H9 (cell line): ENCODE measurements at regions not wholly inside any gene's neighbourhood (a gene's known extent, or its start where the extent isn't known, plus 50 kb on each side); places are given as distances from the start of the nearest gene placed in this dataset.

ENCODE experiments used
- DNase-seq: peaks from one replicate; pipeline ENCODE4 v3.0.0-alpha.2; 2017
- H2AFZ ChIP-seq: one replicate; pipeline ENCODE4 v1.6.1; 2013; ENCODE audit warnings: mild to moderate bottlenecking, low read length, control low read depth, moderate library complexity
- H2AK5ac ChIP-seq: 2 replicates; pipeline ENCODE4 v1.6.1; 2013; ENCODE audit warnings: low read length, control low read depth, mixed read lengths; ENCODE audit not compliant: insufficient read length
- H2BK120ac ChIP-seq: one replicate; pipeline ENCODE4 v1.6.1; 2013; ENCODE audit warnings: low read depth, mild to moderate bottlenecking, low read length, control low read depth, inconsistent platforms; ENCODE audit not compliant: poor library complexity, severe bottlenecking
- H2BK12ac ChIP-seq: 2 replicates; pipeline ENCODE4 v1.6.1; 2013; ENCODE audit warnings: low read length, control low read depth, mixed read lengths, low read depth; ENCODE audit not compliant: insufficient read length
- H2BK15ac ChIP-seq: 2 replicates; pipeline ENCODE4 v1.6.1; 2013; ENCODE audit warnings: low read depth, low read length, control low read depth
- H2BK20ac ChIP-seq: one replicate; pipeline ENCODE4 v1.6.1; 2013; ENCODE audit warnings: low read depth, mild to moderate bottlenecking, low read length, control low read depth, inconsistent platforms; ENCODE audit not compliant: poor library complexity, severe bottlenecking
- H2BK5ac ChIP-seq: 2 replicates; pipeline ENCODE4 v1.6.1; 2013; ENCODE audit warnings: low read length, control low read depth, mixed read lengths; ENCODE audit not compliant: insufficient read length
- H3K14ac ChIP-seq: 2 replicates; pipeline ENCODE4 v1.6.1; 2013; ENCODE audit warnings: low read length, control low read depth; ENCODE audit not compliant: insufficient read depth
- H3K18ac ChIP-seq: 2 replicates; pipeline ENCODE4 v1.6.1; 2013; ENCODE audit warnings: low read depth, mild to moderate bottlenecking, mixed read lengths, low read length, control low read depth; ENCODE audit not compliant: insufficient read length
- H3K23ac ChIP-seq: 2 replicates; pipeline ENCODE4 v1.6.1; 2013; ENCODE audit warnings: low read length, control low read depth, mixed read lengths, low read depth; ENCODE audit not compliant: insufficient read length
- H3K23me2 ChIP-seq: 2 replicates; pipeline ENCODE4 v1.6.1; 2013; ENCODE audit warnings: low read depth, mild to moderate bottlenecking, mixed read lengths, low read length, control low read depth; ENCODE audit not compliant: insufficient read length, poor library complexity, severe bottlenecking
- H3K27ac ChIP-seq: 2 replicates; pipeline ENCODE4 v1.5.1; 2013; ENCODE audit warnings: low read length, control low read depth, mixed read lengths, low read depth; ENCODE audit not compliant: insufficient read length
- H3K27me3 ChIP-seq: 2 replicates; pipeline ENCODE4 v1.6.1; 2013; ENCODE audit warnings: low read length, control low read depth, inconsistent platforms; ENCODE audit not compliant: insufficient read depth
- H3K4ac ChIP-seq: 2 replicates; pipeline ENCODE4 v1.6.1; 2013; ENCODE audit warnings: low read depth, mild to moderate bottlenecking, control low read depth, inconsistent platforms, low read length, moderate library complexity
- H3K4me1 ChIP-seq: 2 replicates; pipeline ENCODE4 v1.6.1; 2013; ENCODE audit warnings: low read length, control low read depth, inconsistent platforms; ENCODE audit not compliant: insufficient read depth
- H3K4me2 ChIP-seq: 2 replicates; pipeline ENCODE4 v1.6.1; 2013; ENCODE audit warnings: low read length, control low read depth, mixed read lengths; ENCODE audit not compliant: insufficient read length, insufficient read depth
- H3K56ac ChIP-seq: 2 replicates; pipeline ENCODE4 v1.6.1; 2013; ENCODE audit warnings: low read depth, mild to moderate bottlenecking, mixed read lengths, low read length, control low read depth; ENCODE audit not compliant: insufficient read length
- H3K79me1 ChIP-seq: 2 replicates; pipeline ENCODE4 v1.6.1; 2013; ENCODE audit warnings: low read depth, mild to moderate bottlenecking, moderate library complexity, low read length, control low read depth, inconsistent platforms; ENCODE audit not compliant: insufficient read depth, poor library complexity, severe bottlenecking
- H3K79me2 ChIP-seq: 2 replicates; pipeline ENCODE4 v1.6.1; 2013; ENCODE audit warnings: low read length, control low read depth, inconsistent platforms; ENCODE audit not compliant: insufficient read depth
- H3K9ac ChIP-seq: 2 replicates; pipeline ENCODE4 v1.6.1; 2013; ENCODE audit warnings: low read length, control low read depth, mixed read lengths; ENCODE audit not compliant: insufficient read length; ENCODE audit errors: extremely low read depth
- H3K9me3 ChIP-seq: one replicate; pipeline ENCODE4 v1.6.1; 2013; ENCODE audit warnings: low read depth, low read length, inconsistent platforms; ENCODE audit not compliant: control insufficient read depth
- H3T11ph ChIP-seq: one replicate; pipeline ENCODE4 v1.6.1; 2013; ENCODE audit warnings: mild to moderate bottlenecking, low read length, control low read depth, inconsistent platforms
- H4K20me1 ChIP-seq: one replicate; pipeline ENCODE4 v1.6.1; 2013; ENCODE audit not compliant: control insufficient read depth, insufficient read length, insufficient read depth
- H4K5ac ChIP-seq: 2 replicates; pipeline ENCODE4 v1.6.1; 2013; ENCODE audit warnings: low read depth, mild to moderate bottlenecking, mixed read lengths, low read length, control low read depth; ENCODE audit not compliant: insufficient read length
- H4K8ac ChIP-seq: replicated peaks from 2 replicates; pipeline ENCODE4 v1.6.1; 2013; ENCODE audit warnings: low read length, control low read depth, mixed read lengths, low read depth; ENCODE audit not compliant: insufficient read length
- H4K91ac ChIP-seq: 2 replicates; pipeline ENCODE4 v1.6.1; 2013; ENCODE audit warnings: low read depth, mild to moderate bottlenecking, moderate library complexity, mixed read lengths, low read length, control low read depth; ENCODE audit not compliant: insufficient read length
- H3K27ac Mint-ChIP-seq, 3 experiments: 2 replicates in 2 of 3; 3 replicates in 1 of 3; pipeline ENCODE4 v1.8.0; 2020 to 2021; ENCODE audit warnings: mixed read lengths in 3 of 3, mild to moderate bottlenecking in 1 of 3, moderate library complexity in 1 of 3
- H3K27me3 Mint-ChIP-seq: 2 replicates; pipeline ENCODE4 v1.8.0; 2021; ENCODE audit warnings: low read depth, mild to moderate bottlenecking, moderate library complexity, mixed read lengths
- H3K36me3 Mint-ChIP-seq, 3 experiments: 2 replicates in 2 of 3; 3 replicates in 1 of 3; pipeline ENCODE4 v1.8.0; 2020 to 2021; ENCODE audit warnings: low read depth in 3 of 3, mixed read lengths in 3 of 3; ENCODE audit not compliant: insufficient read depth in 1 of 3
- H3K4me1 Mint-ChIP-seq, 2 experiments: 2 replicates each; pipeline ENCODE4 v1.8.0; 2020; ENCODE audit warnings: mixed read lengths in 2 of 2
- H3K4me3 Mint-ChIP-seq, 2 experiments: 2 replicates in 1 of 2; 3 replicates in 1 of 2; pipeline ENCODE4 v1.8.0; 2020 to 2021; ENCODE audit warnings: mild to moderate bottlenecking in 2 of 2, mixed read lengths in 2 of 2, moderate library complexity in 1 of 2
- H3K9me3 Mint-ChIP-seq, 2 experiments: 2 replicates in 1 of 2; 3 replicates in 1 of 2; pipeline ENCODE4 v1.8.0; 2020; ENCODE audit warnings: mild to moderate bottlenecking in 2 of 2, mixed read lengths in 2 of 2, moderate library complexity in 1 of 2
- WGBS: extraction: QIAGEN DNeasy Blood & Tissue Kit; methylation state at CpG from one replicate; pipeline ENCODE4 v1.1.7; 2013; ENCODE audit warnings: missing lambda C conversion rate, low lambda C conversion rate, mixed read lengths; ENCODE audit not compliant: insufficient read length; ENCODE audit errors: extremely low coverage; 5-methylcytosine and 5-hydroxymethylcytosine counted together
- TF ChIP-seq, protein P1 (sequence below): fragments of 200-600 bp; sonication (generic); conservative IDR thresholded peaks from 3 replicates; pipeline ENCODE4 v1.8.0; 2021; ENCODE audit warnings: antibody characterized with exemption, mild to moderate bottlenecking

DNA sequence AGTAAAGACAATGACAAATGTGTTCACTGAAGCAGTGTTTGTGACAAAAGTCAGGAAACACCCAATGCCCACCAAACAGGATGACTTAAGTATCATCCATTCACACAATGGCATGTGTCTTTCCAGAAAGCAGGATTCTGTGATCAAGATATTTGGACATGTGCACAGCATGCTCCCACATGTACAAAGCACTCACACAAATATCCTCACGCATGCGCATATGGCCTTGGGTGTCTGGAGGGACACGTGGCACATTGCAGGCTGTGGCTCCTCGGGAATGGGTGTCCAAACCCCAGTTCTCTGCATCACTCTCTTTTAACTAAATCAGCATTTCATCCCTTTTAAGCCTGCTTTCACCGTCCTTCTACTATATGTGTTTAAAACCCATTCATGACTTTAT is 130.5 kb downstream of the KLF13 start:
- Histone ChIP-seq H3K4ac (no peak overlapping the region), H4K20me1 (no peaks in the 10 kb centered on the region), H4K5ac (no peak overlapping the region), H2BK20ac (no peak overlapping the region), H4K8ac (no peak overlapping the region), H3K9ac (no peak overlapping the region), H3K79me1 (no peaks in the 10 kb centered on the region), H3T11ph (no peak overlapping the region), H3K18ac (no peak overlapping the region), H3K27me3 (no peaks in the 10 kb centered on the region), H3K27ac (no peak overlapping the region), H3K23me2 (no peaks in the 10 kb centered on the region), H2AK5ac (no peak overlapping the region), H4K91ac (no peak overlapping the region), H2BK5ac (no peak overlapping the region), H3K4me1 (no peaks in the 10 kb centered on the region; the same call in 1 of the 2 replicates), H2BK12ac (no peak overlapping the region), H3K4me2 (no peak overlapping the region), H2AFZ (no peak overlapping the region), H2BK120ac (no peak overlapping the region), H2BK15ac (no peak overlapping the region), H3K9me3 (no peaks in the 10 kb centered on the region), H3K14ac (no peak overlapping the region), H3K56ac (no peak overlapping the region), H3K79me2 (no peaks in the 10 kb centered on the region), H3K23ac (no peak overlapping the region)
- H3K4me3 Mint-ChIP-seq: no peak overlapping the region
- H3K27me3 Mint-ChIP-seq: peaks cover 6% of the 10 kb centered on the region
- no CpG with 5 or more reads among the region's 5 CpGs for WGBS
- H3K9me3 Mint-ChIP-seq: no peaks in the 10 kb centered on the region
- peaks cover 21 to 31% of the 10 kb centered on the region in 2 experiments for H3K4me1 Mint-ChIP-seq
- TF ChIP-seq, protein P1, sequence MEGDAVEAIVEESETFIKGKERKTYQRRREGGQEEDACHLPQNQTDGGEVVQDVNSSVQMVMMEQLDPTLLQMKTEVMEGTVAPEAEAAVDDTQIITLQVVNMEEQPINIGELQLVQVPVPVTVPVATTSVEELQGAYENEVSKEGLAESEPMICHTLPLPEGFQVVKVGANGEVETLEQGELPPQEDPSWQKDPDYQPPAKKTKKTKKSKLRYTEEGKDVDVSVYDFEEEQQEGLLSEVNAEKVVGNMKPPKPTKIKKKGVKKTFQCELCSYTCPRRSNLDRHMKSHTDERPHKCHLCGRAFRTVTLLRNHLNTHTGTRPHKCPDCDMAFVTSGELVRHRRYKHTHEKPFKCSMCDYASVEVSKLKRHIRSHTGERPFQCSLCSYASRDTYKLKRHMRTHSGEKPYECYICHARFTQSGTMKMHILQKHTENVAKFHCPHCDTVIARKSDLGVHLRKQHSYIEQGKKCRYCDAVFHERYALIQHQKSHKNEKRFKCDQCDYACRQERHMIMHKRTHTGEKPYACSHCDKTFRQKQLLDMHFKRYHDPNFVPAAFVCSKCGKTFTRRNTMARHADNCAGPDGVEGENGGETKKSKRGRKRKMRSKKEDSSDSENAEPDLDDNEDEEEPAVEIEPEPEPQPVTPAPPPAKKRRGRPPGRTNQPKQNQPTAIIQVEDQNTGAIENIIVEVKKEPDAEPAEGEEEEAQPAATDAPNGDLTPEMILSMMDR: no peak
- DNase-seq: no peak
- H3K27ac Mint-ChIP-seq: no peak overlapping the region
- no peaks in the 10 kb centered on the region for H3K36me3 Mint-ChIP-seq
